HG03575 (cell line): ENCODE measurements at regions not wholly inside any gene's neighbourhood (a gene's known extent, or its start where the extent isn't known, plus 50 kb on each side); places are given as distances from the start of the nearest gene placed in this dataset.

Source experiments
- ATAC-seq: cut with Tn5 transposase; IDR thresholded peaks from one replicate; pipeline ENCODE4 v1.9.1; 2021; ENCODE audit not compliant: unreplicated experiment, insufficient number of reproducible peaks, low FRiP score; ENCODE audit errors: extremely low read depth

- ATAC-seq: no peak
Observed at GRCh38 chr18:73715210-73715670, 432.4 kb downstream of the FBXO15 start.

GRCh38 chr18:73714466-73714865 lies 433.2 kb downstream of the FBXO15 start:
- no peak for ATAC-seq

GRCh38 chr18:73711256-73711655 lies 436.4 kb downstream of the FBXO15 start:
- no peak for ATAC-seq

- no peak for ATAC-seq
Observed at GRCh38 chr18:73708591-73708990, 439.0 kb downstream of the FBXO15 start.

GRCh38 chr18:73707035-73707434 lies 440.6 kb downstream of the FBXO15 start:
- ATAC-seq: no peak

GRCh38 chr18:73697353-73697752 lies 450.3 kb downstream of the FBXO15 start:
- ATAC-seq: no peak

- ATAC-seq: no peak
Observed at GRCh38 chr18:73696698-73697097, 450.9 kb downstream of the FBXO15 start.

- ATAC-seq: no peak
Observed at GRCh38 chr18:73696171-73696570, 451.5 kb downstream of the FBXO15 start.

GRCh38 chr18:73693091-73693490 lies 454.5 kb downstream of the FBXO15 start:
- no peak for ATAC-seq

GRCh38 chr18:73691624-73692023 lies 456.0 kb downstream of the FBXO15 start:
- ATAC-seq: no peak

- no peak for ATAC-seq
Observed at GRCh38 chr18:73691118-73691517, 456.5 kb downstream of the FBXO15 start.

- ATAC-seq: no peak
Observed at GRCh38 chr18:73690222-73690621, 457.4 kb downstream of the FBXO15 start.

GRCh38 chr18:73688851-73689711 lies 458.6 kb downstream of the FBXO15 start:
- ATAC-seq: no peak

- ATAC-seq: no peak
Observed at GRCh38 chr18:73688161-73688560, 459.5 kb downstream of the FBXO15 start.

GRCh38 chr18:73684647-73685046 lies 463.0 kb downstream of the FBXO15 start:
- ATAC-seq: no peak

- no peak for ATAC-seq
Observed at GRCh38 chr18:73683409-73684238, 464.0 kb downstream of the FBXO15 start.

- ATAC-seq: no peak
Observed at GRCh38 chr18:73681912-73682311, 465.7 kb downstream of the FBXO15 start.

GRCh38 chr18:73681398-73681797 lies 466.2 kb downstream of the FBXO15 start:
- ATAC-seq: no peak

GRCh38 chr18:73679941-73680712 lies 467.5 kb downstream of the FBXO15 start:
- ATAC-seq: no peak
